ENCODE measurements at regions not wholly inside any gene's neighbourhood (a gene's known extent, or its start where the extent isn't known, plus 50 kb on each side); places are given as distances from the start of the nearest gene placed in this dataset.

DNA sequence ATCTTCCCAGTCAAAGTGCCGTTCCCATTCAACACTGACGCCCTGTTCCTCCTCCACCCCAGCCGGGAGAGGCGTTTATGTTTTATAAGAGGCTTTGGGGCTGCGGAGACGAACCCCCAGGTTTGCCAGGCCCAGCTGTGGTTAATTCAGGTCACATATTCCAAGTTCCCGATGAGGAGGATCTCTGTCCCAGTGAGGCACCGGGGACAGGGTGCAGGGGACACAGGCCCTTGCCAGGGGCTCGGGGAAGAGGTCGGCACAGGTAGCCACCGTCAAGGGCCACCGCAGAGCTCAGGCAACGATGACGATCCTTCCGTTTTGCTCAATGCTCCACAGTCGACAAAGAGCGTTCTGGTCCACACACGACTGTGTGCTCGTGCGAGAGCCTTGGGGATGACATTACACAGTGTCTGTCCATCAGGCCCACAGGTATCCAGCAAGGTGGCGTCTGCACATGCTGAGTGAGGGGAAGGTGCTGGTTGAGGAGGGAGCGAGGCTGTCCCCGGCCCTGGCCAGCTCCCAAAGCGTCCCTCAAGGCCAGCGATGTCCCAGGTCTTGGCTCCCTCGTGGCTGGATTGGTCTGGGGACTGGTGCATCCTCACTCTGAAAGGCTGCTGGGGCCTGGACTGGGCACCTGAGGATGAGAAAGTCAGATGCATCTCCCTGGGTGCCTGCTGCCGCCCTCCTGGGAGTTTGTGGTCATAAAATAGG lies 189.2 kb upstream of the C14orf180 start:
- Histone ChIP-seq H3K27me3 (ENCODE audit: insufficient read depth, low read length) (peaks cover 51% of the 10 kb centered on the region), H2AFZ (ENCODE audit: low read depth, low read length) (no peak overlapping the region), H3K4me3 (ENCODE audit: low read length) (no peak overlapping the region), H3K36me3 (ENCODE audit: insufficient read depth, low read length) (no peaks in the 10 kb centered on the region), H3K4me1 (ENCODE audit: insufficient read depth, low read length) (no peaks in the 10 kb centered on the region), H3K9me3 (ENCODE audit: low read length) (no peaks in the 10 kb centered on the region)

DNA sequence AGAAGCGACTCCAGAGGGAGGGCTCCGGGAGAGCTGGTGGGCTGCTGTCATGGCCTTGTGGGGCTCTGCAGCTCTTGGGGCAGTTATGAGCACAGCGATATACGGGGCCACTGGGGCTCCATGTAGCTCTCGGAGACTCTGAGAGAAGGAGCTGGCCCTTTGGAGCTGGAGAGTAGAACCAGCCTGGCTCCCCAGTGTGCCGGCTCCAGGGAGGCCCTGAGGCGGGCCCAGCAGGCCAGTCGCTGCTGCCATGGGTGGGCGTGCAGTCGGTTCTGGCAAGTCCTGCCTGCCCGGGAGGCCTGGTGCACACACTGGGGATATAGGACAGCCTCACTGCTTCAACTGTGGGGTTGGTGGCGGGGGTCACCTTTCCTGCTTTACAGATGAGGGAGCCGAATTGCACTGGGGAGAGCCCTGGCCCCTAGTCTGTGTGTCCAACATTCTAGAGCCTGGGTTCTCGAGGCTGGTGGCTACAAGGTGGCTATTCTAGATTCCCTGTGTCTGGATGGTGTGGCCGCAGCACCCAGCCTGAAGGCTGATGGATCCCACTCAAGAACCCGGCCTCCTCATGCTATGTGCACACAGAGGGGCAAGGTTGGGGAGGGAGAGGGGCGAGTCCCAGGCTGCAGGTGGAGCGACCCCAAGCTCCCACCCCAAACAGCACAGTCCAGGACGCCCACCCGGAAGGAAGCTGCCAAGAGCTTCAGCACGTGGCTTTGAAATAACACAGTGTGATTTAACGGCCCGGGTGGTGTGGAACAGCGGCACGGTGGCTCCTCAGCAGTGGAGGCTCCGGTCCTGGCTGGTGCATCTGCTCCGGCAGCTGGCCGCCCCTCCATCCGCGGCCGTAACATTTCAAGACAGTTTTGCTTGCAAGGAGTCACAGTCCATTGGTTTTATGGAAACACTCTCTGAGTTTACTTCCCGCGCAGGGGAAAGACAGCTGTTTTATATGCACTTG lies 188.3 kb upstream of the C14orf180 start:
- H3K4me3 ChIP-seq (ENCODE audit: low read length) = no peak overlapping the region
- no peaks in the 10 kb centered on the region for H3K36me3 ChIP-seq (ENCODE audit: insufficient read depth, low read length)
- no peaks in the 10 kb centered on the region for H3K4me1 ChIP-seq (ENCODE audit: insufficient read depth, low read length)
- H3K27me3 ChIP-seq (ENCODE audit: insufficient read depth, low read length) = peaks cover 57% of the 10 kb centered on the region
- H2AFZ ChIP-seq (ENCODE audit: low read depth, low read length) = no peak overlapping the region
- H3K9me3 ChIP-seq (ENCODE audit: low read length) = no peaks in the 10 kb centered on the region

DNA sequence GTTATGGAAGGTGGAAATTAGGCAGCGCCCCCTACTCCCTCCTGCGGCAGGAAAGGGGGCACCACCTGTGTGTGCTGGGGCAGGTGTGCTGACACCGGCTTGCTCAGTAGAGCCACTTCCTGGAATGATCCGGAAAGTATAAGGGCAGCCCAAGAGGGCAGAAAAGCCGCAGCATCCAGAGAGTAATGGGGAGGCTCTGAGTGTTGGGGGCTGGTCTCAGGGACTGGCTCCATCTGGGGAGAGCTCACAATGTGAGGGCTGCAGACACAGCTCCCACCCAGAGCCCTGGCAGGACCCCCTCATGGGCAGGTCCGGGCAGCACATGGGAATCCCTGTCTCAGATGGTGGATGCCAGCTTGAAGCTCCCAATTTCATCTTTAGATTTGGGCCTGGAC lies 187.6 kb upstream of the C14orf180 start:
- H3K36me3 ChIP-seq (ENCODE audit: insufficient read depth, low read length) = no peaks in the 10 kb centered on the region
- H2AFZ ChIP-seq (ENCODE audit: low read depth, low read length) = no peak overlapping the region
- H3K4me1 ChIP-seq (ENCODE audit: insufficient read depth, low read length) = no peaks in the 10 kb centered on the region
- H3K9me3 ChIP-seq (ENCODE audit: low read length) = no peaks in the 10 kb centered on the region
- H3K27me3 ChIP-seq (ENCODE audit: insufficient read depth, low read length) = peaks cover 57% of the 10 kb centered on the region
- no peak overlapping the region for H3K4me3 ChIP-seq (ENCODE audit: low read length)

DNA sequence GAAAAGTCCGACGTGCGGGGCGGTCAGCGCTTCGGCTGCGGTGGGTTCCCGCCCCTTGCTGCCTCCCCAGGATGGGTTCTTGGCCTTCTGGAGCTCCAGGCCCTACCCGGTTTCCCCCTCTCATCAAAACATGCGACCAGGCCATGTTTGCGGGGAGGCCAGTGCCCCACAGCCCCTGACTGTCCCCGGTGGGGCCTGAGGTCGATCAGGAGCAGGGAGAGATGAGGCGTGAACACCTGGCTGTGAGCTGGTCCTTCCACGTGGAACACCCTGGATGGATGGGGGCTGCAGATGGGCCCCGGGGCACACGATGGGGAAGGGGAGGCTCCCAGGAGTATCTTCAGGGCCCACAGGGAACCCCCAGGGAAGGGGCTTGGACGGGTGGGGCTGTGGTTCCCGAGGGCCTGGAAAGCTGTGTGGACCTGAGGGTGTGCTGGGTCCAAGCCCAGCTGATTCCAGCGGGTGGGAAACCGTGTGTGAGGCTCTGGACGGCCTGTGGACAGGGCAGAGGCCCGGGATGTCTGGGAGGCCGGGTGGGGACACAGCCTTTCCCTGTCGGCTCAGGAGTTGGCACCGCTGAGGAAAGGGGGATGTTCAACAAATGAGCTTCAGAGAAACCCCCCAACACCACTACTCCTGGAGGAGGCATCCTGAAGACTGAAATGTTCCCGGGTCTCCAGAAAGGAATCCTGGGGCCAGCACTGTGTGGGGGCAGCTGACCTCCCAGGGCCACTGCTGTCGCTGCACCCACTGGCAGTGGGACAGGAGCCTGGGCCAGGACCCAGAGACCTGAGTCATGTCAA lies 187.0 kb upstream of the C14orf180 start:
- Histone ChIP-seq H3K9me3 (ENCODE audit: low read length) (no peaks in the 10 kb centered on the region), H3K4me3 (ENCODE audit: low read length) (no peak overlapping the region), H2AFZ (ENCODE audit: low read depth, low read length) (no peak overlapping the region), H3K4me1 (ENCODE audit: insufficient read depth, low read length) (no peaks in the 10 kb centered on the region), H3K36me3 (ENCODE audit: insufficient read depth, low read length) (no peaks in the 10 kb centered on the region), H3K27me3 (ENCODE audit: insufficient read depth, low read length) (peaks cover 57% of the 10 kb centered on the region)

DNA sequence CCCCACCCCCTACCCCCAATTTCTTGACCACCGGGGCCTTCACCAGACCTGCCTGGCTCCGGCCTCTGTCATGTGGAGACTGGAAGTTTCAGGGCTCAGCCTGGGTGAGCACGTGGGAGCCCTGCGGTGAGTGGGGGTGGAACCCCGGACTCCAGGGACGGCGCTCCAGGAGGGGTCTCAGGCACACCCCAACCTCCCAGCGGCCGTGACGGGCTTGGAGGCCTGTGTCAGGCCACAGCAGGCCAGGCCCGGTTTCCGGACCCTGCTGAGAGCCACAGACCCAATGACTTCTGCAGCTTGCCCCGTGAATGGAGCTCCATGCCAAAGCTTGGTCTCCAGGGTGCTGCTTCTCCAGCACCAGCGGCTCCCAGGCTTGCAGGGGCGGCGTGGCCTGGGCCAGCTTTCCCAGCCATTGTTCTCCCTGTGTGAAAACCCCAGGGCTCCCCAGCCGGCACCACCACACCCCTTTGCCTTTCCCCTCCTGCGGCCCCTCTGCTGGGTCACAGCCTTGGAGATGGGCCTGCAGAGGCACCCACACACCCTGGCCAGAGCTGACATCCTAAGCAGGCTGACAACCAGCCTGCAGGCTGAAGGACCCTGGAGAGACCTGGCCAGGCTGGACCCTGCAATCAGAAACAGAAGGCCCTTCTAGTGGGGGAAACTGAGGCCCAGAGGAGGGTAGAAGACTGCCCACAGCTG lies 186.2 kb upstream of the C14orf180 start:
- Histone ChIP-seq H3K27me3 (ENCODE audit: insufficient read depth, low read length) (peaks cover 53% of the 10 kb centered on the region), H3K9me3 (ENCODE audit: low read length) (no peaks in the 10 kb centered on the region), H3K4me1 (ENCODE audit: insufficient read depth, low read length) (no peaks in the 10 kb centered on the region), H2AFZ (ENCODE audit: low read depth, low read length) (no peak overlapping the region), H3K36me3 (ENCODE audit: insufficient read depth, low read length) (no peaks in the 10 kb centered on the region), H3K4me3 (ENCODE audit: low read length) (no peak overlapping the region)

DNA sequence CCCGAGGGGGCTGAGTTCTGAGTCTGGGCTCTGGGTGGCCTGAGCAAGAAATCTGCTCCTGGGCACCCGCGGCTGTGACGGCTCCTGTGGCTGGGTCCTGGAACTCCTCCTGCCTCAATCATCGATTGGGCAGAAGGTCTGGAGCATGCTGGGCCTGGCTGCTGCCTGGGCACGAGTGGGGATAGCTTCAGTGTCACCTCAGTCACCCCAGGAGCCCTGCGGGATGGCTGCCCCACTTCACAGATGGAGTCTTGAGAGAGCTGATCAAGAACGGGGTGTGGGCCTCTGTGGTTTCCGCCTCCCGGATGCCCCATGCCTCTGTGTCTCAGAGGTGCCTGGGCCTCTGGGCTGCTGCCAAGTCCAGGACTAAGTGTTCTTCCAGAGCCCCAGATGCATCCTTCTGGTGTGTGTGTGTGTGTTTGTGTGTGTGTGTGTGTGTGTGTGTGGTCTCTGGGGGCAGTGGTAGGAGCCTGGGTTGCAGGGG lies 185.6 kb upstream of the C14orf180 start:
- Histone ChIP-seq H2AFZ (ENCODE audit: low read depth, low read length) (no peak overlapping the region), H3K9me3 (ENCODE audit: low read length) (no peaks in the 10 kb centered on the region), H3K27me3 (ENCODE audit: insufficient read depth, low read length) (peaks cover 50% of the 10 kb centered on the region), H3K4me1 (ENCODE audit: insufficient read depth, low read length) (no peaks in the 10 kb centered on the region), H3K4me3 (ENCODE audit: low read length) (no peak overlapping the region), H3K36me3 (ENCODE audit: insufficient read depth, low read length) (no peaks in the 10 kb centered on the region)

DNA sequence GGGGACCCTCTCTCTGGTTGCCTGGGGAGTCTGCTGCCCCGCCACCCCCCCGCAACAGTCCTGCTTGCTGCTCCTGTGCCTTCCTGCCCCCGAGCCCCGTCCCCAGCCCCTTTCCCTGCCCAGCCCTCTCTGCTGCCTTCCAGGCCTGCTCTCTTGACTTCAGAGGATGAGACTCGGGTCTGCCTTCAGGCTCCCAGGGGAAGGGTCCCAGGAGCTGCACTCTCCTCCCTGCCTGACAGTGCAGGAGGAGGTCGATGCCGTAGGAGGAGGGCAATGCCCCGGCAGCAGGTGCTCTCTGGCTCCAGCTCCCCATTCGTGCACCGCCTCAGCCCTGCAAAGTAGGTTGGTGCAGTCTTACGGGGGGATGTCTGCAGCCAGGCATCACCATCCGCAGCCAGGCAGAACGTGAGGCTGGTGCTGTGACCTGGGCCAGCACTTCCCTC lies 185.1 kb upstream of the C14orf180 start:
- Histone ChIP-seq H3K9me3 (ENCODE audit: low read length) (no peaks in the 10 kb centered on the region), H2AFZ (ENCODE audit: low read depth, low read length) (no peak overlapping the region), H3K4me1 (ENCODE audit: insufficient read depth, low read length) (peaks cover under 1% of the 10 kb centered on the region)

DNA sequence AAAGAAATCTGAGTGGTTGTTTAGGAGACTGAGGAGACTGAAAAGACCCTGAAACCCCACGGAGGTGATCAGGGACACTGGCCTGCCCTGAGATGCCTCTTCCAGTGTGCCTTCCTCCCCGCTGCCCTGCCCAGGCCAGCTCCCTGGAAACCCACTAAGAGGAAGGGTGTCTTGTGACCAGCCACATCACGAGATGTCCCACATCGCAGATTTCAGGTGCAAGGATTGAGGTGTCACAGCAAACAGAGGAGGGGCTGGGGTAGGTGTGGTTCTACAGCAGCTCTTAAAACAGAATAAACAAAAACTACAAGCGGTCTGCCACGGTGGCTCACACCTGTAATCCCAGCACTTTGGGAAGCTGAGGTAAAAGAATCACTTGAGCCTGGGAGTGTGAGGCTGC lies 184.3 kb upstream of the C14orf180 start:
- Histone ChIP-seq H3K9me3 (ENCODE audit: low read length) (no peaks in the 10 kb centered on the region), H3K27me3 (ENCODE audit: insufficient read depth, low read length) (peaks cover 41% of the 10 kb centered on the region), H3K4me3 (ENCODE audit: low read length) (no peak overlapping the region), H3K4me1 (ENCODE audit: insufficient read depth, low read length) (peaks cover 9% of the 10 kb centered on the region), H2AFZ (ENCODE audit: low read depth, low read length) (no peak overlapping the region), H3K36me3 (ENCODE audit: insufficient read depth, low read length) (no peaks in the 10 kb centered on the region)

More for the DNA sequence above, 185.1 kb upstream of the C14orf180 start:
- H3K27me3 ChIP-seq (ENCODE audit: insufficient read depth, low read length) = peaks cover 45% of the 10 kb centered on the region
- H3K36me3 ChIP-seq (ENCODE audit: insufficient read depth, low read length) = no peaks in the 10 kb centered on the region
- H3K4me3 ChIP-seq (ENCODE audit: low read length) = no peak overlapping the region

DNA sequence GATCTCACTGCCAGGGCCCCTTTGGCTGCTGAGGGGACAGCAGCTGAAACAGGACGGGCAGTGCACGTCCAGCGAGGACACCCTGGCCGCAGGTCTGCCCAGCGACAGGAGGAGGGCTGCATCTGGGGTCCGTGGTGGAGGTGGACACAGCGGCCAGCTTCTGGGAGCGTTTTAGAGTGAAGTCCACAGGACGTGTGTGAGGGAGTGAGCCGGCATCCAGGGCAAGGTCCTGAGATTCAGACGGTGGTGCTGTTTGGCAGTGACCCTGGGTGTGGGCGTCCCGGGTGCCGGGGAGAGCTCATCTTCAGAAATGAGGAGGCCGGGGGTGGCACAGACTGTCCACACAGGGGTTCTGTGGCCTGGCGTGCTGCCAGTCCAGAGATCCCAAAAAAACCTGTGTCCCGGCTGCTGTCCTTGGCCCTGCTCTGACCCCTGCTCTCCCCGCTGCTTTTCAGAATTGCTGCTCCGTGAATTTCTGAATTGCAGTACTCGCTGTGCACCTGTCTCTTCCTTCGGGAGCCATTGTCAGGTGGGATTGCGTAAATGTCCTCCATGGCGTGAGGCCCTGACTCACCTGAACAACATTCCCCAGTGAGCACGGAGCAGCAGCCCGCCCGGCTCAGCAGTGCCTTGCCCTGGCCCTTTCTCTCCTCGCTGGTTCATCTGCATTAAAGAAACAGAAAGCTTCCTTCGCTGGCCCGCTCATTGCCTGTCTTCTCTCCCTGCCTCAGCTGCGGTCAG lies 183.5 kb upstream of the C14orf180 start:
- H3K9me3 ChIP-seq (ENCODE audit: low read length) = no peaks in the 10 kb centered on the region
- no peak overlapping the region for H3K4me3 ChIP-seq (ENCODE audit: low read length)
- no peaks in the 10 kb centered on the region for H3K36me3 ChIP-seq (ENCODE audit: insufficient read depth, low read length)
- no peak overlapping the region for H2AFZ ChIP-seq (ENCODE audit: low read depth, low read length)
- H3K4me1 ChIP-seq (ENCODE audit: insufficient read depth, low read length) = peaks cover 13% of the 10 kb centered on the region
- peaks cover 33% of the 10 kb centered on the region for H3K27me3 ChIP-seq (ENCODE audit: insufficient read depth, low read length)

DNA sequence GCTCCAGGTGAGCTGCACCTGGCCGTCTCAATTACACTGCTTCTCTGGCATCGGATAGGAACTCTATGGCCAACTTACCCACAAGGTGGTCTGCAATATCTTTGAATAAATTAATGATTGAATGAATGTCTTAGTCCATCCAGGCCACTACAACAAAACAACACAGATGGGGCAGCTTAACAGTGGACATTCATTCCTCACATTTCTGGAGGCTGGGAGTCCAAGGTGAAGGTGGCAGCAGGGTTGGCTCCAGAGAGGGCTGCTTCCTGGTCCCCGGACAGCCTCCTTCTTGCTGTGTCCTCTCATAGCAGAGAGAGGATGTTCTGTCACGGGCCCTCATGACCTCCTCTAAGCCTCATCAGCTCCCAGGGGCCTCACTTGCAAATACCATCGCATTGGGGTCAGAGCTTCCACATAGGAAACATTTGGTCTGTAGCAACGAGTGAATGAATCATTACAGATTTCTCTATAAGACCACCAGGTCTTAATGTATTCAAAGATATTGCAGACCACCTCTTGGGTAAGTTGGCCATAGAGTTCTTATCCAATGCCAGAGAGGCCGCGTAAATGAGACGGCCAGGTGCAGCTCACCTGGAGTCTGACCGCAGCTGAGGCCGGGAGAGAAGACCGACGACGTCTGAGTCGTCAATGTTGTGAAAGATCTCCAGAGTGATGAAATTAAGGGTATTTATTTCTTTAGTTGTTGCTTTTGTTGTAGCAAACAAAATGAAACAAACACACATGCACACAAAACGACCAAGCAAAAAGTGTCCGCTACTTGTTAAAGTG lies 182.7 kb upstream of the C14orf180 start:
- Histone ChIP-seq H3K4me3 (ENCODE audit: low read length) (no peak overlapping the region), H2AFZ (ENCODE audit: low read depth, low read length) (no peak overlapping the region), H3K9me3 (ENCODE audit: low read length) (no peaks in the 10 kb centered on the region), H3K36me3 (ENCODE audit: insufficient read depth, low read length) (no peaks in the 10 kb centered on the region), H3K27me3 (ENCODE audit: insufficient read depth, low read length) (peaks cover 25% of the 10 kb centered on the region), H3K4me1 (ENCODE audit: insufficient read depth, low read length) (peaks cover 13% of the 10 kb centered on the region)

DNA sequence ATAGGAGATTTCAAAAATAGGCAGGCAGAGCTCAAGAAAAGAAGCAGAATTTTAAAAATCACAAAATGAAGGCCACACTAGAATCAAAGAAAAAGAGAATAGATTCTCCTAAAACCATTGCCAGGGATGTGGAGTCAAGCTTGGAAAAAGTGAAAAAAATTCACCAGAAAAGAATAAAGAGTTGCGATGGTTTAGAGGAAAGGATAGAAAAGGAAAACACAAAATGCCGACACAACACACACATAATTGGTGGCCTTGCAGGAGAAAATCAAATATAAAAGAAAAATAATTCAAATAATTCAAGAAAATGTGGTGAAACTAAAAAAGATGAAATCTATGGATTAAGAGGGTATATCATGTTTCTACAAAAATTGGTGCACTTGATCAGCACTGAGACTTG lies 181.6 kb upstream of the C14orf180 start:
- no peaks in the 10 kb centered on the region for H3K9me3 ChIP-seq (ENCODE audit: low read length)
- no peaks in the 10 kb centered on the region for H3K36me3 ChIP-seq (ENCODE audit: insufficient read depth, low read length)
- H2AFZ ChIP-seq (ENCODE audit: low read depth, low read length) = no peak overlapping the region
- H3K4me3 ChIP-seq (ENCODE audit: low read length) = no peak overlapping the region
- H3K27me3 ChIP-seq (ENCODE audit: insufficient read depth, low read length) = peaks cover 19% of the 10 kb centered on the region
- peaks cover 13% of the 10 kb centered on the region for H3K4me1 ChIP-seq (ENCODE audit: insufficient read depth, low read length)

Data from neuron (in vitro differentiated cells).